WTC11 (cell line): ENCODE measurements at regions not wholly inside any gene's neighbourhood (a gene's known extent, or its start where the extent isn't known, plus 50 kb on each side); places are given as distances from the start of the nearest gene placed in this dataset.
"Not testable (repeated sequence)": the region's sequence is repeated elsewhere in the genome, so short reads cannot be mapped to it uniquely, and the experiment has no call there.

ENCODE experiments used
- ATF2 ChIP-seq: sonication (generic); formaldehyde crosslinking; IDR thresholded peaks from 2 replicates; pipeline ENCODE4 v1.8.1; 2022; ENCODE audit warnings: low read depth, missing genetic modification reagents, borderline replicate concordance
- CTCF ChIP-seq: fragments of 200-600 bp; IDR thresholded peaks from 2 replicates; pipeline ENCODE4 v1.8.0; 2022; ENCODE audit warnings: antibody characterized with exemption
- E2F1 ChIP-seq: sonication (generic); formaldehyde crosslinking; IDR thresholded peaks from 2 replicates; pipeline ENCODE4 v1.8.0; 2022; ENCODE audit warnings: mild to moderate bottlenecking, missing genetic modification reagents
- HMGA2 ChIP-seq: fragments of 250-450 bp; sonication (Bioruptor Pico); IDR thresholded peaks from 2 replicates; pipeline ENCODE4 v1.4.0; 2021; ENCODE audit warnings: mild to moderate bottlenecking, moderate library complexity
- MAX ChIP-seq: sonication (generic); formaldehyde crosslinking; IDR thresholded peaks from 2 replicates; pipeline ENCODE4 v1.8.0; 2022; ENCODE audit warnings: mild to moderate bottlenecking, missing genetic modification reagents
- MLX ChIP-seq: sonication (generic); formaldehyde crosslinking; IDR thresholded peaks from 2 replicates; pipeline ENCODE4 v1.8.1; 2023; ENCODE audit warnings: mild to moderate bottlenecking, missing genetic modification reagents, moderate library complexity
- NR1H2 ChIP-seq: sonication (generic); formaldehyde crosslinking; IDR thresholded peaks from 2 replicates; pipeline ENCODE4 v1.9.0; 2021; ENCODE audit warnings: mild to moderate bottlenecking, moderate library complexity, missing genetic modification reagents
- PREB ChIP-seq: sonication (generic); formaldehyde crosslinking; IDR thresholded peaks from 2 replicates; pipeline ENCODE4 v1.8.1; 2022; ENCODE audit warnings: mild to moderate bottlenecking, missing genetic modification reagents, moderate library complexity, borderline replicate concordance
- SMAD4 ChIP-seq: sonication (generic); formaldehyde crosslinking; IDR thresholded peaks from 2 replicates; pipeline ENCODE4 v1.8.0; 2022; ENCODE audit warnings: mild to moderate bottlenecking, missing genetic modification reagents
- SP1 ChIP-seq: sonication (generic); formaldehyde crosslinking; conservative IDR thresholded peaks from 2 replicates; pipeline ENCODE4 v1.8.1; 2022; ENCODE audit warnings: missing genetic modification reagents
- TCF7 ChIP-seq: sonication (generic); formaldehyde crosslinking; IDR thresholded peaks from 2 replicates; pipeline ENCODE4 v1.8.0; 2022; ENCODE audit warnings: mild to moderate bottlenecking, low read depth, missing genetic modification reagents, moderate library complexity
- USF1 ChIP-seq: sonication (generic); formaldehyde crosslinking; IDR thresholded peaks from 2 replicates; pipeline ENCODE4 v1.8.0; 2022; ENCODE audit warnings: mild to moderate bottlenecking, missing genetic modification reagents
- ZNF121 ChIP-seq: sonication (generic); formaldehyde crosslinking; IDR thresholded peaks from 2 replicates; pipeline ENCODE4 v1.8.0; 2023; ENCODE audit warnings: missing genetic modification reagents
- ZNF219 ChIP-seq: sonication (generic); formaldehyde crosslinking; IDR thresholded peaks from 2 replicates; pipeline ENCODE4 v1.8.0; 2023; ENCODE audit warnings: missing genetic modification reagents, mild to moderate bottlenecking, borderline replicate concordance

- not testable (repeated sequence) for TF ChIP-seq CTCF; ZNF121 (CRISPR knock-in tag); HMGA2 (CRISPR knock-in tag); TCF7 (CRISPR knock-in tag); ATF2 (CRISPR knock-in tag); ZNF219; SMAD4 (CRISPR knock-in tag); E2F1; USF1 (CRISPR knock-in tag); MAX (CRISPR knock-in tag); SP1 (CRISPR knock-in tag); NR1H2 (CRISPR knock-in tag); MLX (CRISPR knock-in tag); PREB
Measured at GRCh38 chr14:105639969-105640931, 113.9 kb downstream of the TMEM121 start.
